Pancreas (tissue), 10 donors: ENCODE measurements at regions not wholly inside any gene's neighbourhood (a gene's known extent, or its start where the extent isn't known, plus 50 kb on each side); places are given as distances from the start of the nearest gene placed in this dataset.
"Not testable (repeated sequence)": the region's sequence is repeated elsewhere in the genome, so short reads cannot be mapped to it uniquely, and the experiment has no call there.

Experiments
- ATAC-seq, 4 donors: fragments of 200-7000 bp; cut with Tn5 transposase; one replicate each; pipeline versions ENCODE4 v1.8.0 to v1.9.1; 2020; ENCODE audit warnings: mild to moderate bottlenecking in 4 of 4, moderate library complexity in 4 of 4
- DNase-seq, 6 donors: peaks; one replicate each; pipeline ENCODE4 v3.0.0-alpha.2; 2020
- FAIRE-seq: peaks from 2 replicates; lab custom pipeline; 2012; peaks lifted over from hg19 to GRCh38; lab: Jason Lieb, UNC
- H3K27ac ChIP-seq, 4 donors: fragments of 200-600 bp; sonication (generic); 1 replicate in 3 of 4; 2 replicates in 1 of 4; pipeline versions ENCODE4 v1.5.0 to v1.8.0; 2020
- H3K27me3 ChIP-seq, 4 donors: fragments of 200-600 bp; one replicate each; pipeline ENCODE4 v1.8.0; 2021
- H3K36me3 ChIP-seq, 3 donors: fragments of 200-600 bp; sonication (generic) in 1 of 3; one replicate each; pipeline versions ENCODE4 v1.5.0 to v1.8.0; 2020 to 2021
- H3K4me1 ChIP-seq, 3 donors: fragments of 200-600 bp; one replicate each; pipeline ENCODE4 v1.8.0; 2021
- H3K4me3 ChIP-seq, 4 donors: fragments of 200-600 bp; sonication (generic) in 2 of 4; one replicate each; pipeline versions ENCODE4 v1.5.0 to v1.8.0; 2020 to 2021
- H3K9me3 ChIP-seq, 4 donors: fragments of 200-600 bp; one replicate each; pipeline ENCODE4 v1.8.0; 2021
- CTCF ChIP-seq, 4 donors: fragments of 200-600 bp; sonication (generic) in 3 of 4; IDR thresholded peaks; one replicate each; pipeline versions ENCODE4 v1.5.0 to v1.8.0; 2021; ENCODE audit warnings: antibody characterized with exemption in 4 of 4
- WGBS, 2 donors: extraction: QIAGEN DNeasy Blood & Tissue Kit; methylation state at CpG; one replicate each; pipeline ENCODE4 v1.1.7; 2013; 5-methylcytosine and 5-hydroxymethylcytosine counted together
- intact Hi-C, 3 donors: fragments of 100-400 bp; cut with DNase I; formaldehyde crosslinking; loops; one replicate each; pipeline versions ENCODE4 v1.11.1 to v1.14.2; 2022
- donor health status: healthy with polysubstance abuse.
- donor health status: DM: no; HTN: no; CAD: no; lungs with moderate emphysema.
- donor health status: DM: no; HTN: no; CAD: no.
- donor health status: control.
- donor health status: control.
- donor health status: Bipolar disorder and iron deficiency.
- donor health status: DM: yes; HTN: yes; CAD: no.
- donor health status: DM: no; HTN: no; CAD: no.
- donor health status: DM: no; HTN: no; CAD: no.
- donor health status: DM: yes; HTN: yes; CAD: no.

DNA sequence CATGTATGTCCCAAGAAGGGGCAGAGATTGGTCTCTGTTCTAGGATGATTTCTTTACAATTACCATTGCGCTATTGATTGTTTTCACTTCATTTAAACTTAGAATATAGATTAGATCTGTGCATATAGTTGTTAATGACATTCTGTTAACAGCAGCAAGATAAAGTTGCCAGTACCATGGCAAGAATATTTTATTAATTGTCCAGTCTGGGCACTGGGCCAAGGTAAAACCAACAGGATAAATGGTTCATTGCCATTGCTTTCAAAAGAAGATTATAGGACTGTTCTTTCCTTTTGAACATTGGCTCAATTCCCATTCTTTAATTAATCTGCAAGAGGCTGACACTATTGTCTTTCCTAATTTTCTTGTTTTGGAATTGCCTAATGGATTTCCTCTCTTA is 592.4 kb downstream of the RFPL4B start:
- Histone ChIP-seq H3K4me1 (peaks cover 0 to 4% (median 0%) of the 10 kb centered on the region in 3 donors), H3K36me3 (no peaks in the 10 kb centered on the region), H3K4me3 (no peak overlapping the region), H3K27ac (no peak overlapping the region), H3K27me3 (no peaks in the 10 kb centered on the region), H3K9me3 (no peaks in the 10 kb centered on the region)
- ATAC-seq (peak in 2 of 4 donors; percentile 35 to 41), DNase-seq (peak in 1 of 6 donors; percentile 14), FAIRE-seq (no peak)
- TF ChIP-seq CTCF (IDR thresholded peaks at IDR 0.05) = no peak
- WGBS, 2 donors = 12 to 21% methylated on average over 1 of the region's 1 CpG
- intact Hi-C loops = no loop called here

GRCh38 chr6:112941613-112942012 is 594.5 kb downstream of the RFPL4B start:
- FAIRE-seq (no peak), ATAC-seq (no peak), DNase-seq (no peak)
- H3K4me1 ChIP-seq = peaks cover 0 to 4% (median 0%) of the 10 kb centered on the region in 3 donors
- no peak for TF ChIP-seq CTCF (IDR thresholded peaks at IDR 0.05)
- no peak overlapping the region for H3K27ac ChIP-seq
- H3K36me3 ChIP-seq = no peaks in the 10 kb centered on the region
- H3K9me3 ChIP-seq = no peaks in the 10 kb centered on the region
- no peaks in the 10 kb centered on the region for H3K27me3 ChIP-seq
- intact Hi-C loops = no loop called here
- H3K4me3 ChIP-seq = no peak overlapping the region

DNA sequence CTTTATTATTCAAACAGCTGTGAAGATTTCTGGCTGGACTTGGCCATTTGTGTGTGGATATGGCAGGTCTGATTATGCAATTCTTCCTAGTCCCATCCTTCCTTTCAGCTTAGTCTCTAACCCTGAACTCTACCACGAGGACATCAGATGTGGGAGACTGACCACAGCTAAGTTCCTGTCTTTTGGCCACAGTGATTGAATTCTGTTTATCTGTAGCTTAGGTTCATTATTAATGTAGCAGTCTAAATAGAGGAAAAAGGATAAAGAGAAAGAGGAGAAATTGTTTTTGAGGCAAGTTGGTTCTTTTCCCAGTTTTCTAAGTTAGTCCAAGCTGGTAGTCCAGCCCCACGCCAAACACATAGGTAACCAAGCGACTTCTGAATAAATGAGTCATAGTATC is 598.9 kb downstream of the RFPL4B start:
- H3K27me3 ChIP-seq = no peaks in the 10 kb centered on the region
- H3K4me3 ChIP-seq = no peak overlapping the region
- DNase-seq (no peak), FAIRE-seq (peak; percentile 13), ATAC-seq (peak in 1 of 4 donors; percentile 52)
- TF ChIP-seq CTCF (IDR thresholded peaks at IDR 0.05) = no peak
- no peaks in the 10 kb centered on the region for H3K9me3 ChIP-seq
- H3K27ac ChIP-seq = no peak overlapping the region
- intact Hi-C loops = no loop called here
- H3K36me3 ChIP-seq = no peaks in the 10 kb centered on the region
- 70 to 86% methylated on average over 3 of the region's 3 CpGs for WGBS, 2 donors
- H3K4me1 ChIP-seq = peaks cover 0 to 3% (median 0%) of the 10 kb centered on the region in 3 donors

- no peak for DNase-seq
- Histone ChIP-seq H3K27ac (no peak overlapping the region), H3K9me3 (no peaks in the 10 kb centered on the region), H3K27me3 (no peaks in the 10 kb centered on the region), H3K4me1 (no peaks in the 10 kb centered on the region), H3K36me3 (no peaks in the 10 kb centered on the region), H3K4me3 (no peak overlapping the region)
- TF ChIP-seq CTCF (IDR thresholded peaks at IDR 0.05) = no peak
- 57 to 69% methylated on average over 2 of the region's 2 CpGs for WGBS, 2 donors
- ATAC-seq = no peak
- intact Hi-C loops = no loop called here
- FAIRE-seq = no peak
These were observed 600.4 kb downstream of the RFPL4B start for GRCh38 chr6:112947507-112947906.

- H3K27me3 ChIP-seq = no peaks in the 10 kb centered on the region
- DNase-seq (no peak), ATAC-seq (no peak), FAIRE-seq (no peak)
- intact Hi-C loops = no loop called here
- WGBS, 2 donors = 4 to 9% methylated on average over 1 of the region's 1 CpG
- no peak for TF ChIP-seq CTCF (IDR thresholded peaks at IDR 0.05)
- no peaks in the 10 kb centered on the region for H3K4me1 ChIP-seq
- H3K4me3 ChIP-seq = no peak overlapping the region
- H3K9me3 ChIP-seq = no peaks in the 10 kb centered on the region
- no peaks in the 10 kb centered on the region for H3K36me3 ChIP-seq
- H3K27ac ChIP-seq = no peak overlapping the region
These were observed 604.7 kb downstream of the RFPL4B start for GRCh38 chr6:112951829-112952228.

GRCh38 chr6:112955743-112956142 is 608.6 kb downstream of the RFPL4B start:
- H3K9me3 ChIP-seq, ATAC-seq, DNase-seq, H3K36me3 ChIP-seq, H3K4me1 ChIP-seq, H3K4me3 ChIP-seq, H3K27ac ChIP-seq, H3K27me3 ChIP-seq, FAIRE-seq, intact Hi-C loops: not testable (repeated sequence)
- 64 to 84% methylated on average over 3 to 4 of the region's 4 CpGs for WGBS, 2 donors
